HG02678 (cell line): ENCODE measurements at regions not wholly inside any gene's neighbourhood (a gene's known extent, or its start where the extent isn't known, plus 50 kb on each side); places are given as distances from the start of the nearest gene placed in this dataset.

Experiments
- ATAC-seq: cut with Tn5 transposase; IDR thresholded peaks from one replicate; pipeline ENCODE4 v1.9.1; 2021; ENCODE audit warnings: mild to moderate bottlenecking, moderate library complexity; ENCODE audit not compliant: unreplicated experiment

DNA sequence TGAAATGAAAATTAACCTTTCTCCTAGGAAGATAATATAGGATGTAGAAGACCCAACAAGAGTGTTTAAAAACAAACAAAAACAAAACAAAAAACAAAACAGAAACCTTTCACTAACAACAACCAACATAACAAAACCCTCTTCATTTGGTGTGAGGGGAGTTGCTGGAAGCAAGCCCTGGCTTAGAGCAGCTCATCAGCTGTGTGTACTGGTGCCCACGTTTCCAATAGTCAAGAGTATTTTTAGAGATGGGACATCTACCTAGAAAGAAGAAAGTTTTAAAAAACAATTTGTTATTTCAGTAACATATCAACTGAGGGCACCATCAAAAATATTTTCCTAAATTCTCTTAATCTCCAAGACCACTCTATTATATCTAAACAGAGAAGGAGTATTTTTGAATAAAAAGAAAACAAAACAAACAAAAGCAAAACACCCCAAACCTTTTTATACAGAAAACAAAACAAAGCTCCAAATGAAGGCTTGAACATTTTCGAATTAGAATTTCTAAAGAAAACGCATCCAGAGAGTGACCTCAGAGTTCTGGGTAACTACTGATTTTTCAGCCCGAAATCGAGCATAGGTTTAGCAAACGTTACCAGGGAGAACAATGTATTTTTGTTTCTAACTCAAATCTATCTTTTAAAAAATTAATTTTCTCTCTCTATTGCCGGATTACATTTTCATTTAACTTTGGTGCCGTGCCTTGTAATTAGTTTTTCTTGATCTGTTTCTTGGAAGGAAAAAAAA, 134.6 kb downstream of the INSIG2 start:
- no peak for ATAC-seq

DNA sequence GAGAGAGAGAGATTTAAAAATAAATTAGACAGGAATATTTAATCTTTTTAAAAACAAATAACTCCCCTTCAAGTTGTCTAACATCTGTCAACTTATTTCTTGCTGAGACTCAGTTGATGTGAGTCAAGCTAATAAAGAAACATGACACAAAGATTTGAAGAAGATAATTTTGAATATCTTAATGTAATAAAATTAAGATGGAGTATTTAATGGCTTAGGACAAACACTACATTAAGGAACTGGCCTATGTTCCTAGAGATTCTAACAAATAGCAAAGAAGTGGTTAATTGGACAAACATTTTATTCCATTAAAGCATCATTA, 134.0 kb downstream of the INSIG2 start:
- no peak for ATAC-seq

DNA sequence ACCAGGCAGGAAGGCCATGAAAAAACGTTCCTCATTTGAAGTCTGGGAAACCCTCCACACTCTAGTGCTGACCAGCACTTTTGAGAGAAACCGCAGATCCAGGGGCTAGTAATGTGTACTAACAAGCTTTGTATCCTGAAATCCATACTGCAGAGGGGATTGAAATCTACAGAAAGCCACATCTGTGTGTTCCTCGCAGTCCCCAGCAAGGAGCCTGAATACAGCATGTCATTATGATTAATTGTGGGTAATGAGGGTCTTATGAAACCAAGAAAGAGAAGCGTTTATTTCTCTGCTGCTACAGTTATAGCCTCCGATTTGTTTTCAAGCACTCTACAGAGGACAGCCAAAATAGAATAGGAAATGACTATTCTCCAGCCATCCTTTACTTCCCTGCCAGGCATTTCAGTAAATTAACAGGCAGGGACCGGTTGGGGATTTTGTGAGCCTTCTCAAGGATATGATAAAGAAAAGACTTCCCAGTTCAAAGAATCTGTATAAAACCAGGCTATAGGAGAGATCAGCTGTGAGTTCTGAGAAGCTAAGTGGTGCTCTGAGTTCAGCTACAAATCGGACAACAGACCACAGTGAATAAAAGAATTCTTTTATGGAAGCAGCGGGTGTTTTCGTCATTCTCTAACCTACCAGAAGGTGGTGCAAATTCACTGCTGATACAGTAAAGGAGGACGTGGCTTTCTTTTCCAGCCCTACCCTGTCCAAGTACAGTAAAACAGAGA, 133.4 kb downstream of the INSIG2 start:
- peak; percentile 51 for ATAC-seq

DNA sequence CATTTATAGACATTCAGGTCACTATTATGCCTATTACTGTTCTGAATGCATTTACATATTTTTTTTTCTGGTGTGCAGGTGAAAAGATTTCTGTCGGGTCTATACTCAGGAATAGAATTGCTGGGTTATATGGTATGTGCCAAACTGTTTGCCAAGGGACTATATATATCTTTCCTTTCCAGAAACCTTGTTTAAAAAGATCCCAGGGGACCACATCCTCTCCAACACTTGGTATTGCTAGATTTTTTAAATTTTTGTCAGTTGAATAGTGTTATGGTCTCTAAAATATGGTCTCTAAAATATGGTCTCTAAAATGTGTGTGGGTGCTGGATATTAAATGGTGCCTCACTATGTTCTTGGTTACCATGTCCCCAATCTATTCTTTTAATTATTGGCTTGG, 131.3 kb downstream of the INSIG2 start:
- no peak for ATAC-seq

DNA sequence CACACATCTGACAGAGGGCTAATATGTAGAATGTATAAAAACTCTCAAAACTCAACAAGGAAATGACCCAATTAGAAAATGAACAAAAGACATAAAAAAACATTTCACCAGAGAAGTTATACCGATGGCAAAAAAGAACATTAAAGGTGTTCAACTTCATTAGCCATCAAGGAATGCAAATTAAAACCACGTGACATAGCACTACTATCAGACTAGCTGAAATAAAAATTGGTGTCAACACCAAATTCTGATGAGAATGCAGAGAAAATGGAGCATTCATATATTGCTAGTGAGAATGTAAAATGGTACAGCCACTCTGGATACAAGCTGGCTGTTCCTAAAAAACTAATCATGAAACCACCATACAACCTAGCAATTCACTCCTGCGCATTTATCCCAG, 128.0 kb downstream of the INSIG2 start:
- ATAC-seq: no peak

- ATAC-seq: no peak
Observed at GRCh38 chr2:118209727-118210126, 121.5 kb downstream of the INSIG2 start.

GRCh38 chr2:118207889-118208288, 119.6 kb downstream of the INSIG2 start:
- no peak for ATAC-seq

- ATAC-seq: peak; percentile 90
Observed at GRCh38 chr2:118202707-118203303, 114.5 kb downstream of the INSIG2 start.

DNA sequence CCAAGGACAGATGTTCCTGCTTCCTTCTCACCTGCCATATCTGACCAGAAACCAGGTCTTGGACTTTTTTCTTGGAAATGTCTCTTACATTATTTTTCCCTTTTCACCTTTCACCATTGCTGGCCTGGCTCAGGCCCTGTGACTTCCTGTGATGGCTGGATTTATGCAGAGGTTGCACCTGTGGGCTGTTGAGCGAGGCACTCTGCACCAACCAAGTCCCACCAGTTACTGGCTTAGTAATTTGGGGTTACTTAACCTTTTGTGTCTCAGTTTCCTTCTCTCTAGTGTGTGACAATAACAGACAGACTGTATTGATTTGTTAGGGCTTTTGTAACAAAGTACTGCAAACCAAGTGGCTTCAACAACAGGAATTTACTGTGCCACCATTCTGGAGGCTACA, 110.0 kb downstream of the INSIG2 start:
- ATAC-seq: no peak

GRCh38 chr2:118197011-118197675, 108.9 kb downstream of the INSIG2 start:
- ATAC-seq: no peak

DNA sequence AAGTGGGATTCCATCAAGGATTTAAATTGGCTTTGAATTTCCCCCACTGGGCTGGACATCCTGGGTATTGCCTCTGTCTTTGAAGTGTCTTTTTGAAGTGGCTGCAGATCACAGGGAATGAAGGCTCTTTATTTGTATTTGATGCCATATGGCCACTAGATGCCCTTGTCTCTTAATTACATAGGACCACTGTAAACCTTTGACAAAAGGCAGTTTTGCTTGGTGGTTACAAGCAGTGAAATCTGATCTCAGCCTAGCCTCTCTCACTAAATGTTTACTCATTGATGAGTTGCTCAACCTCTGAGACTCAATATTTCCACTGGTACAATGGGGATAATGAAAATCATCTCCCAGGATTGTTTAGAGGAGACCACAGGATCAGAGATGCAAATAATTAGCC, 102.2 kb downstream of the INSIG2 start:
- no peak for ATAC-seq

DNA sequence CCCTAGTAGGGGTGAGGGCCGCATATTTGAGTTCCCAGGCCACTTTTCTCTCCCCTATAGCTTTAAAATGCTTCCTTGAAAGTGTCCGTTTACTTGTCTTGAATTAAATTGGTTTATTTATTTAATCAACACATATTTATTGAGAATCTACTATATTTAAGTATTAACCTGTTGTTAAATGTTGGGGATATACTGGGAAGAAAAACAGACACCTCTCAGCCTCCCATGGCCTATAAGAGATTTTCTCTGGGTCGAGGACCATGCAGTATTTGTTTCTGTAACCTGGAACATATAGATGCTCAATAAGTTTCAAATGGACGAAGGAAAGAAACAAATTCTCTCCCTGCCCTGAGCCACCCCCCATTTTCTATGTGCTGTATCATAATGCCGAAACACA, 98.6 kb downstream of the INSIG2 start:
- ATAC-seq: no peak

DNA sequence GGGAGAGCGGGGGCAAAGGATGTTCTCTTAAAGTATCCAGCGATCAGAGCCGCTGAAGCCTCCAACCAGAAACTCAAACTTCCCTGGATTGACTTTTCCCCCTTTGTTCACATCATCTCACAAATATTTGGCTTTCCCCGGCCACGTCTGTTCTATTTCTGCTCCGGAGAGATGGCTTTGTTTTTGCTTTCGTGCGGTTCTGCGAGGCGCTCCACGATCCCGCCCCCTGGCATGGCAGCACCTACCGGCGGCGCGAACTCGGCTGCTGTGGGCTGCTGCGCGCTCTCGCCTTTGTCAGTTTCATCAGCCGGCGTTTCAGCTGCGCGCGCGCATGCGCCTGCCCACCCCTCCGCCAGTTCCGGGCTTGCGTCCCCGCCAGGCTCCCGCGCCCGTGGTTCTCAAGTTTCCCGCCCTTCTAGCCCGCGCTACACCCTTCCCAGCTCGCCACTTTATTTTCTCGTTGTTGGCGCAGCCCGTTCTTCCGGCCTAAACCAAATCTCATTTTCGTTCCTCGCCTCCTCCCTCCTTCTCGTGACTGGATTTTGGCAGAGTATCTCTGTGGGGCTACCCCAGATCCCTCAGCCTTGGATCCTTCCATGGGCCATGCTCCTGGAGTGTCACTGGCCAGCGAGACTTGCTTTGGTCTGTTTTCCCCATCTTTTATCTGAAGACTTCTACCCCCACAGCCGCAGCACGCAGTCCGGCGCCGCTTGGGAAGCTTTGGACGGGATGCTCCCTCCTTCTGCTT, 98.0 kb downstream of the INSIG2 start:
- peak; percentile 84 for ATAC-seq

- peak; percentile 83 for ATAC-seq
Observed at GRCh38 chr2:118185210-118186109, 97.2 kb downstream of the INSIG2 start.

DNA sequence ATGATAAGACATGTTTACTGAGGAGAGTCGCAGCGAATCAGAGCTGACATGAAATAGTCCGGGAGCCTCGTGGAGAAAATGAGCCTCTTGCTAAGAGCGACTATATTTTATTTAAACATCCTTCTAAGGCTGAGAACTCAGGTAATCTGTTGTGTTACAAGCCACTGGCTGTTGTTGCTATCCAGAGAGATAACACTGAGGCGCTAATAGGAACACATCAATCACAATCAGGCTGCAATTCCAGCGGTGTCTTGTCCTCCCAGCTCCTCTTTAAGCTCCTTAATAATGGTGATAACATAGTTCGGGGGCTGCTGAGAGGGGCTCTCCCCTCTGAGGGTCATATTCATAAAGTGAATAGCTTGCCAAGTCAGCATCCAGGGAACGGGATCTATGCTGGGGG, 95.1 kb downstream of the INSIG2 start:
- ATAC-seq: no peak

- no peak for ATAC-seq
Observed at GRCh38 chr2:118179445-118179844, 91.2 kb downstream of the INSIG2 start.

DNA sequence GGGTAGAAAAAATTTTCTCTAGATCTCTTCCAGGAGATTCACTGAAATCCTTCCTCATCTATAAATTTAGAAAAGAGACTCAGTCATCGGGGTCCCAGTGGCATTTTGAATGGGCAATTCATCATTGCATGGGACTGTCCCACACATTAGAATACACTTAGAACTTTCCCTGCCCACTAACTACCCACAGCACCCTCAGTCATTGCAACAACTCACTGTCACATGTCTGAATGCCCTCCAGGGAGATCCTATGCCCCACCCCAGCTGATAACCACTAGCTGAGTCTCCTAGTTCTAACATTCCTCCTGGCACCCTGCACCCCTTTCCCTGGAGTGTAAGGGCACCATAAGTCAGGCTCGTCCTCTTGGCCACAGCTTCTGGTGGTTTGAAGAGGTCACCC, 89.6 kb downstream of the INSIG2 start:
- no peak for ATAC-seq

DNA sequence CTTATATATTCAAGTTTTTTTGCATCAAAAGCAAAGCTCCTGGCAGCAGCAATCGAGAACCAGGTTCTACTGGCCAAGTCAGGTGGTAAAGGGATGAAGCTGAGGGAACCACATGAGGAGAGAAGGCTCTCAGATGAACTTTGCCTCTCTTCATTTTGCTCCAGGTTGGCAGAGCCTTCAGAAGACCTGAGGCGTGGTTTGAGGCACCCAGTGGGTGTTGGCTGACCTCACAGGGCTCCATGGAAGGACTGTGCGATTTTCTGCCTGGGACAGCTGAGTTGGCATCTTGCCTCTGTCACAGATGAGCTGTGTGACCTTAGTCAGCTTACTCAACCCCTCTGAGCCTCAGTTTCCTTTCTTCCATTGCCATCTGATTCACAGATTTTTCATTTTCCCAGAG, 89.0 kb downstream of the INSIG2 start:
- no peak for ATAC-seq

DNA sequence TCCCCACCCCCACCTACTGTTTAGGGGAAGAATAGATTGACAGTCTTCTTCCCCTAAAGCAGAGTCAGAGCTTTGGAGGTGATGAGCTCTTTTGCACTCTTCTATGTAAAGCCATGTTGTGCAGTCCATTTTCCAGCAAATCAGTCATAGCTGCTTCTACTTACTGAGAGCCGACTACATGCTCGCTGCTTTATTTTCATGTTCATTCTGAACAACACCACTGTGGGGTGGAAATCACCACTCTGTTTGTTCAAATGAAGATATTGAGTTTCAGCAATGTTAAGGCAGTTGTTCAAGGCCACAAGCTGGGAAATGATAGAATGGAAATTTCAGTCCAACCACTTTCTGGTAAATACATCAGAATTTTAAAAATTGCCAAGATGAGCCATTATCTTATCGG, 88.3 kb downstream of the INSIG2 start:
- ATAC-seq: no peak

DNA sequence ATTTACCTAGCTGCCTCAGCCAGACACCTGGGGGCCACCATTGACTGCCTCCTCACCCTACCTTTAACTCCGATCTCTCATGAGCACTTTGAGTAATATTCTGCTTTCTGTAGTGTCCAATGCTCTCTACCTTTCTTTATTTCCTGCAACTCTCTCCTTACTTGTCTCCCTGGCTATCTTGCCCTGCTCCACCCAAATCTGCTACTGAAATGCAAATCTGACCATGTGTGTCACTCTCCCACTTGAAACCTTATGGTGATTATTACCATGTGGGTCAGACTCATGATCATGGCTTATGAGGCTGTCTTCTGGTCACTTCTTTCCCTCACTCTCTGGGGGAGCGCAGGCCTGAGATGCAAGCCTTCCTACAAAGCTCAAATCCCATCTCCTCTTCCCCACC, 83.3 kb downstream of the INSIG2 start:
- ATAC-seq: no peak
